ENCODE measurements at regions not wholly inside any gene's neighbourhood (a gene's known extent, or its start where the extent isn't known, plus 50 kb on each side); places are given as distances from the start of the nearest gene placed in this dataset.

- Histone ChIP-seq H3K27me3 (ENCODE audit: control insufficient read depth, insufficient read depth, low read length, poor library complexity, severe bottlenecking) (no peaks in the 10 kb centered on the region), H3K9ac (ENCODE audit: extremely low read depth, low read length, poor library complexity, severe bottlenecking) (no peak overlapping the region), H3K27ac (ENCODE audit: low read depth, low read length) (peak overlapping the region; percentile 94), H3K9me3 (ENCODE audit: control insufficient read depth, low read length) (no peaks in the 10 kb centered on the region), H3K4me1 (ENCODE audit: control insufficient read depth, insufficient read depth, low read length) (peaks cover 9% of the 10 kb centered on the region), H3K4me3 (ENCODE audit: low read length) (no peak overlapping the region), H3K36me3 (ENCODE audit: control insufficient read depth, insufficient read depth, low read length) (no peaks in the 10 kb centered on the region)
- no peaks in the 10 kb centered on the region for H3K27me3 Mint-ChIP-seq (ENCODE audit: insufficient read depth)
- DNase-seq: no peak
- H3K36me3 Mint-ChIP-seq (ENCODE audit: low read depth): no peaks in the 10 kb centered on the region
- no peak overlapping the region for H3K4me3 Mint-ChIP-seq
- 57% methylated on average over 1 of the region's 1 CpG; no CpG with 5 or more reads in 1 of the 2 experiments for WGBS, 2 experiments (ENCODE audit: insufficient coverage in 1 of 2, insufficient read length in 1 of 2)
- no peaks in the 10 kb centered on the region for H3K9me3 Mint-ChIP-seq
- peaks cover 32% of the 10 kb centered on the region for H3K4me1 Mint-ChIP-seq
- H3K27ac Mint-ChIP-seq: peak overlapping the region; percentile 8
- TF ChIP-seq CTCF (conservative IDR thresholded peaks at IDR 0.05): no peak
Observed at GRCh38 chr3:20743553-20744321, 557.7 kb upstream of the SGO1 start.

GRCh38 chr3:20742903-20743552 is 557.0 kb upstream of the SGO1 start:
- Mint-ChIP-seq H3K36me3 (ENCODE audit: low read depth) (no peaks in the 10 kb centered on the region), H3K27me3 (ENCODE audit: insufficient read depth) (no peaks in the 10 kb centered on the region), H3K27ac (peak overlapping the region; percentile 8), H3K9me3 (no peaks in the 10 kb centered on the region), H3K4me1 (peaks cover 34% of the 10 kb centered on the region), H3K4me3 (no peak overlapping the region)
- Histone ChIP-seq H3K27me3 (ENCODE audit: control insufficient read depth, insufficient read depth, low read length, poor library complexity, severe bottlenecking) (no peaks in the 10 kb centered on the region), H3K9me3 (ENCODE audit: control insufficient read depth, low read length) (no peaks in the 10 kb centered on the region), H3K36me3 (ENCODE audit: control insufficient read depth, insufficient read depth, low read length) (no peaks in the 10 kb centered on the region), H3K4me1 (ENCODE audit: control insufficient read depth, insufficient read depth, low read length) (peaks cover 9% of the 10 kb centered on the region), H3K9ac (ENCODE audit: extremely low read depth, low read length, poor library complexity, severe bottlenecking) (no peak overlapping the region), H3K4me3 (ENCODE audit: low read length) (no peak overlapping the region), H3K27ac (ENCODE audit: low read depth, low read length) (peak overlapping the region; percentile 94)
- no peak for DNase-seq
- TF ChIP-seq CTCF (conservative IDR thresholded peaks at IDR 0.05): no peak
- 43% methylated on average over 2 of the region's 2 CpGs; no CpG with 5 or more reads in 1 of the 2 experiments for WGBS, 2 experiments (ENCODE audit: insufficient coverage in 1 of 2, insufficient read length in 1 of 2)

GRCh38 chr3:20741381-20741780 is 555.4 kb upstream of the SGO1 start:
- Histone ChIP-seq H3K27me3 (ENCODE audit: control insufficient read depth, insufficient read depth, low read length, poor library complexity, severe bottlenecking) (no peaks in the 10 kb centered on the region), H3K36me3 (ENCODE audit: control insufficient read depth, insufficient read depth, low read length) (no peaks in the 10 kb centered on the region), H3K4me3 (ENCODE audit: low read length) (no peak overlapping the region), H3K9ac (ENCODE audit: extremely low read depth, low read length, poor library complexity, severe bottlenecking) (no peak overlapping the region), H3K4me1 (ENCODE audit: control insufficient read depth, insufficient read depth, low read length) (peaks cover 9% of the 10 kb centered on the region), H3K27ac (ENCODE audit: low read depth, low read length) (no peak overlapping the region), H3K9me3 (ENCODE audit: control insufficient read depth, low read length) (no peaks in the 10 kb centered on the region)
- H3K4me1 Mint-ChIP-seq: peaks cover 34% of the 10 kb centered on the region
- no peaks in the 10 kb centered on the region for H3K27me3 Mint-ChIP-seq (ENCODE audit: insufficient read depth)
- H3K27ac Mint-ChIP-seq: no peak overlapping the region
- no peak overlapping the region for H3K4me3 Mint-ChIP-seq
- TF ChIP-seq CTCF (conservative IDR thresholded peaks at IDR 0.05): no peak
- H3K9me3 Mint-ChIP-seq: no peaks in the 10 kb centered on the region
- no peaks in the 10 kb centered on the region for H3K36me3 Mint-ChIP-seq (ENCODE audit: low read depth)
- DNase-seq: no peak

All from endodermal cell (in vitro differentiated cells).